BE2C (cell line): ENCODE measurements at regions not wholly inside any gene's neighbourhood (a gene's known extent, or its start where the extent isn't known, plus 50 kb on each side); places are given as distances from the start of the nearest gene placed in this dataset.

Source experiments
- DNase-seq: peaks from one replicate; pipeline ENCODE4 v3.0.0-alpha.2; 2020
- H3K27me3 ChIP-seq: fragments of 250-450 bp; sonication (Bioruptor Pico); 2 replicates; pipeline ENCODE4 v1.5.1; 2020; ENCODE audit warnings: mild to moderate bottlenecking
- H3K36me3 ChIP-seq: fragments of 250-450 bp; sonication (Bioruptor Pico); 2 replicates; pipeline ENCODE4 v1.5.1; 2020; ENCODE audit warnings: mild to moderate bottlenecking
- H3K4me1 ChIP-seq: fragments of 250-450 bp; sonication (Bioruptor Pico); 2 replicates; pipeline ENCODE4 v1.5.1; 2020
- H3K4me3 ChIP-seq: 2 replicates; pipeline ENCODE4 v1.5.1; 2011; ENCODE audit warnings: low read depth, low read length
- H3K9me3 ChIP-seq: fragments of 250-450 bp; sonication (Bioruptor Pico); 2 replicates; pipeline ENCODE4 v1.5.1; 2020
- CTCF ChIP-seq: IDR thresholded peaks from 2 replicates; pipeline ENCODE4 v1.5.1; 2012; ENCODE audit warnings: mild to moderate bottlenecking, low read depth, low read length

DNA sequence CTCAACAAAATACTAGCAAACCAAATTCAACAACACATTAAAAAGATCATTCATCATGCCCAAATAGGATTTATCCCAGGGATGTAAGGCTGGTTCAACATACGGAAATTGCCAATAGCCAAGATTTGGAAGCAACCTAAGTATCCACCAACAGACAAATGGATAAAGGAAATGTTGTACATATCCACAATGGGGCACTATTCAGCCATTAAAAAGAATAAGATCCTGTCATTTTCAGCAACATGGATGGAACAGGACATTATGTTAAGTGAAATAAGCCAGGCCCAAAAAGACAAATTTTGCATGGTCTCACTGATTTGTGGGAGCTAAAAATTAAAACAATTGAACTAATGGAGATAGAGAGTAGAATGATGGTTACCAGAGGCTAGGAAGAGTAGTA lies 82.0 kb upstream of the FAM241A start:
- no peak for DNase-seq
- Histone ChIP-seq H3K36me3 (no peaks in the 10 kb centered on the region), H3K4me1 (no peaks in the 10 kb centered on the region), H3K27me3 (no peaks in the 10 kb centered on the region), H3K4me3 (no peak overlapping the region), H3K9me3 (no peaks in the 10 kb centered on the region)
- TF ChIP-seq CTCF: no peak

- Histone ChIP-seq H3K9me3 (no peaks in the 10 kb centered on the region), H3K27me3 (no peaks in the 10 kb centered on the region), H3K4me1 (no peaks in the 10 kb centered on the region), H3K36me3 (no peaks in the 10 kb centered on the region), H3K4me3 (no peak overlapping the region)
- TF ChIP-seq CTCF: no peak
- DNase-seq: no peak
These were observed 76.1 kb upstream of the FAM241A start for GRCh38 chr4:112069110-112069509.

DNA sequence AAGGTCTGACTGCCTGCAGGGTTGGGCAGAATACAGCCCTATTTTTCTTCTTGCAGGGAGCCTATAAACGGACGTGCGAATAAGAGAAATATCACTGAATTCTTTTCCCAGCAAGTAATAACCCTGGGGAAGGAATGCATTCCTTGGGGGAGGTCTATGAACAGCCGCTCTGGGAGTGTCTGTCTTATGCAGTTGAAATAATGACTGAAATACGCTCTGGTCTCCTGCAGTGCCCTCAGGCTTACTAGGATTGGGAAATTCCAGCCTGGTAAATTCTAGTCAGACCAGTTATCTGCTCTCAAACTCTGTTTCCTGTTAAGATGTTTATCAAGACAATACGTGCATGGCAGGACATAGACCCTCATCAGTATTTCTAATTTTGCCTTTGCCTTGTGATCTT lies 72.1 kb upstream of the FAM241A start:
- H3K36me3 ChIP-seq: no peaks in the 10 kb centered on the region
- no peak overlapping the region for H3K4me3 ChIP-seq
- no peak for DNase-seq
- no peaks in the 10 kb centered on the region for H3K27me3 ChIP-seq
- H3K9me3 ChIP-seq: no peaks in the 10 kb centered on the region
- no peak for TF ChIP-seq CTCF
- no peaks in the 10 kb centered on the region for H3K4me1 ChIP-seq

- Histone ChIP-seq H3K9me3 (no peaks in the 10 kb centered on the region), H3K36me3 (no peaks in the 10 kb centered on the region), H3K27me3 (no peaks in the 10 kb centered on the region; the same call in 1 of the 2 replicates), H3K4me3 (no peak overlapping the region), H3K4me1 (no peaks in the 10 kb centered on the region)
- peak; percentile 84 for TF ChIP-seq CTCF
- peak; percentile 29 for DNase-seq
These were observed 70.0 kb upstream of the FAM241A start for GRCh38 chr4:112075129-112075753.

DNA sequence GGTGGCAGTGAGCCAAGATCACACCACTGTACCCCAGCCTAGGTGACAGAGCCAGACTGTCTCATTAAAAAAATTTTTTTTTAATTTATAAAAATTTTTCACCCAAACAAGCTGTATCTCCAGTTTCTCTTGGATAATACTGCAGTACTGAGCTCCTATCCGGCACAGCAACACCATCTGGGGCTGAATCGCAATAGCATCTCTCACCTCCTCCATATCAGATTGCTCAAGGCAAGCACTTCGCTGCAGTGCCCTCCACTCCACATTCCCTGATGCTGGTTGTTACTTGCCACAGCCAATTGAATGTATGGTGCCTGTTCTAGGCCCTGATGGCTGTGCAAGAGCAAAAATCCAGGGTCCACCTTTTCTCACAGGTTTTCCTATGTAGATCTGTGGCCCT lies 69.3 kb upstream of the FAM241A start:
- no peak for TF ChIP-seq CTCF
- no peaks in the 10 kb centered on the region for H3K9me3 ChIP-seq
- no peaks in the 10 kb centered on the region; the same call in 1 of the 2 replicates for H3K27me3 ChIP-seq
- H3K36me3 ChIP-seq: no peaks in the 10 kb centered on the region
- H3K4me1 ChIP-seq: no peaks in the 10 kb centered on the region
- no peak overlapping the region for H3K4me3 ChIP-seq
- no peak for DNase-seq

DNA sequence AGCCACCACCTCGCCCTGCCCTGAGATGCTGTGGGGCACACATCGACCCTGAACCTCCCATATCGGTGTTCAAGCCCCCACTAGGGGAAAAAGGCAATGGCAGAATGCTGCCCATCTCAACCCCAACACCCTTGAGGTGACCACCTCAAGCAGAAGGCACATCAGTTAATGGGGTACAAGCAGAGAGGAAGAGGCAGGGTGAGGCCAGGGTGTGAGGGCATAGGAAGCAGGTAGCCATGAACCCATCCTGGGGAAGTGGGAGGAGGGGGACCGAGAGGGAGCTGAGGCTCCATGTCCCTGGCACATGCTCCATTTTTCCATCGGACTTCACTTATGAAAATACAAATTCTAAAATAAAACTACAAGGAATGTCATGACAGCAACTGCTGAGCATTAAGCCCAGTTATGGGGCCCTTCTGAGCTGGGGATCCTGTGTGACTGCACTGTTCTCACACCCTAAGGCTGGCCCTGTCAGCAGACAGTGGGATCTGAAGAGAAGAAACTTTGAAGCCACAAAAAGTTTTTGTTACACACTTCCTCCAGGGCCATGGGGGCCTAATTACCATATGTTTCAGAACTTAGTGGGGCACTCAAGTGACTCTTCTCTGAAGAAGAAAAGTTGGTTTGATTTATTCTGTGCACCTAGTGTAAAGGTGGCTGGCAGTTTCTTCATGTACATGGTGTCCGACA lies 68.2 kb upstream of the FAM241A start:
- no peaks in the 10 kb centered on the region for H3K9me3 ChIP-seq
- no peak for DNase-seq
- H3K27me3 ChIP-seq: no peaks in the 10 kb centered on the region; the same call in 1 of the 2 replicates
- no peak for TF ChIP-seq CTCF
- no peak overlapping the region for H3K4me3 ChIP-seq
- H3K4me1 ChIP-seq: no peaks in the 10 kb centered on the region
- no peaks in the 10 kb centered on the region for H3K36me3 ChIP-seq
